ENCODE measurements at regions not wholly inside any gene's neighbourhood (a gene's known extent, or its start where the extent isn't known, plus 50 kb on each side); places are given as distances from the start of the nearest gene placed in this dataset.

- TF ChIP-seq CTCF (IDR thresholded peaks at IDR 0.05) (no peak), POLR2AphosphoS5 (IDR thresholded peaks at IDR 0.05) (no peak), POLR2A (IDR thresholded peaks at IDR 0.05) (no peak)
Measured at GRCh38 chr2:131584380-131584779, 56.7 kb downstream of the CCDC74A start.

Data from prostate gland (tissue), 2 donors.